ENCODE measurements at regions not wholly inside any gene's neighbourhood (a gene's known extent, or its start where the extent isn't known, plus 50 kb on each side); places are given as distances from the start of the nearest gene placed in this dataset.

DNA sequence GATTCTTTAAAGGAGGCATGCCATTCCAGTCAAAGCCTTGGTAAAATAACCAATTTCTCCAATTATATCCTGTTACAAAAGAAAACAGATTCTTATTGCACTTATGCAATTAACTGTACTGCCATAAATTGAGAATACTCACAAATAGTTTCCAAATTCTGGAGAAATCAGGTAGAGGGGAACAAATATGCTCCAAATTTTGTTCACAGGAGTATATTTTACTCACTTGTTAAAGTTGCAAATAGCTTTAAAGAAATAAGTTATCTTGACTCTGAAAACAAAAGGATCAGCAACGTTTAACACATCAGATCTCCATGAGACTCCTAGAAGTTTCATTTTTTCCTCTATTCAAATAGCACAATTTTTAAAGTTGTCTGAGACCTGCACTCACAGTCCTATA is 712.1 kb upstream of the ARRDC4 start:
- Histone ChIP-seq H3K4me3 (ENCODE audit: low read depth, low read length, poor library complexity, severe bottlenecking) (no peak overlapping the region), H2AFZ (ENCODE audit: low read length) (no peak overlapping the region), H3K4me2 (ENCODE audit: low read length) (no peak overlapping the region), H4K20me1 (ENCODE audit: insufficient read depth, low read length) (no peaks in the 10 kb centered on the region), H3K9me2 (ENCODE audit: insufficient read depth, low read length) (no peaks in the 10 kb centered on the region), H3K4me1 (ENCODE audit: insufficient read depth, low read length, poor library complexity, severe bottlenecking) (no peaks in the 10 kb centered on the region), H3K79me2 (ENCODE audit: insufficient read depth, low read depth, low read length) (no peaks in the 10 kb centered on the region), H3K36me3 (ENCODE audit: insufficient read depth, low read length) (no peaks in the 10 kb centered on the region), H3K27ac (ENCODE audit: low read depth, low read length, poor library complexity, severe bottlenecking) (no peak overlapping the region), H3K9me3 (ENCODE audit: low read length) (no peaks in the 10 kb centered on the region)
- no peak for TF ChIP-seq EZH2phosphoT487 (IDR thresholded peaks at IDR 0.05; ENCODE audit: borderline replicate concordance, low read depth, low read length)
- TF ChIP-seq, protein P1, sequence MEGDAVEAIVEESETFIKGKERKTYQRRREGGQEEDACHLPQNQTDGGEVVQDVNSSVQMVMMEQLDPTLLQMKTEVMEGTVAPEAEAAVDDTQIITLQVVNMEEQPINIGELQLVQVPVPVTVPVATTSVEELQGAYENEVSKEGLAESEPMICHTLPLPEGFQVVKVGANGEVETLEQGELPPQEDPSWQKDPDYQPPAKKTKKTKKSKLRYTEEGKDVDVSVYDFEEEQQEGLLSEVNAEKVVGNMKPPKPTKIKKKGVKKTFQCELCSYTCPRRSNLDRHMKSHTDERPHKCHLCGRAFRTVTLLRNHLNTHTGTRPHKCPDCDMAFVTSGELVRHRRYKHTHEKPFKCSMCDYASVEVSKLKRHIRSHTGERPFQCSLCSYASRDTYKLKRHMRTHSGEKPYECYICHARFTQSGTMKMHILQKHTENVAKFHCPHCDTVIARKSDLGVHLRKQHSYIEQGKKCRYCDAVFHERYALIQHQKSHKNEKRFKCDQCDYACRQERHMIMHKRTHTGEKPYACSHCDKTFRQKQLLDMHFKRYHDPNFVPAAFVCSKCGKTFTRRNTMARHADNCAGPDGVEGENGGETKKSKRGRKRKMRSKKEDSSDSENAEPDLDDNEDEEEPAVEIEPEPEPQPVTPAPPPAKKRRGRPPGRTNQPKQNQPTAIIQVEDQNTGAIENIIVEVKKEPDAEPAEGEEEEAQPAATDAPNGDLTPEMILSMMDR (conservative IDR thresholded peaks at IDR 0.05; ENCODE audit: low read length): no peak
- DNase-seq (ENCODE audit: low spot score): peak; percentile 8
- intact Hi-C loops (cut with micrococcal nuclease; ENCODE audit: unreplicated experiment): no loop called here
- POLR2A ChIA-PET: no interaction called here
- BruUV-seq (replicated peaks): no TSS peak
- CTCF ChIA-PET (ENCODE audit: unreplicated experiment): no interaction called here

DNA sequence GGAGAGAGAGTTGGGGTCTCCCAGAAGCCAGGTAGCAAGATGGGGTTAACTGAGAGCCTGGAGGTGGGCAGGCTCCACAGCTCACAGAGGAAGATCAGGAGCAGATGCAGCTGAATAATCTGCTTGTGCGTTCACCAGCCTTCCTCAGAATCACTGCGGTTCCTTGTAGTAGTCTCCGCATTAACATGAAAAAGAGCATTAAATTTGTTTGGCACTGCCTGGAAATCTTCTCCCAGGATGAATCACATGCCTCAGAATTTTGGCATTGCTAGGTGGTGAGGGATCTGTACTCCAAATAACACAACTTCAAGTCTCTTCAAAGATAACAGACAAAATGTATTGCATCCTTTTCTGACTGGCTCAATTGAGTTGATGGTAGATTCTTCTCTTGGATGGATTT is 700.6 kb upstream of the ARRDC4 start:
- intact Hi-C loops (cut with micrococcal nuclease; ENCODE audit: unreplicated experiment): no loop called here
- CTCF ChIA-PET (ENCODE audit: unreplicated experiment): no interaction called here

DNA sequence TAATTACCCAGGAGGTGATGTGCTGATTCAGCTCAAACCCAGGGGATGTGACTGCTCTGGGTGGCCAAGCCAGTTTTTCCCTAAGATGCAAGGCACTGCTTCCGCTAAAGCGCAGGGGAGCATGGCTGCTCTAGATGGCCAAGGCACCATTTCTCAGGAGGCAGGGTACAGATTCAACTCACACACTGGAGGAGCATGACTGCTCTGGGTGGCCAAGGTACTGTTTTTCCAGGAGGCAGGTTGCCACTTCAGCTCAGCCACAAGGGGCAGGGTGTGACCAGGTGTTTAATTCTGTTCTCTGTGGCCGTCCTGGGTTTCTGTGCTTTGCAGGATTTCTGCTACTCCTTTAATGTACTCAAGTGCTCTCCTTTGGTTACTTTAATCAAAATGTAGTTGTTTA is 659.3 kb upstream of the ARRDC4 start:
- Histone ChIP-seq H3K4me2 (ENCODE audit: low read length) (no peak overlapping the region), H4K20me1 (ENCODE audit: insufficient read depth, low read length) (no peaks in the 10 kb centered on the region), H3K4me3 (ENCODE audit: low read depth, low read length, poor library complexity, severe bottlenecking) (no peak overlapping the region), H2AFZ (ENCODE audit: low read length) (no peak overlapping the region), H3K9me3 (ENCODE audit: low read length) (no peaks in the 10 kb centered on the region), H3K79me2 (ENCODE audit: insufficient read depth, low read depth, low read length) (no peaks in the 10 kb centered on the region), H3K9me2 (ENCODE audit: insufficient read depth, low read length) (no peaks in the 10 kb centered on the region), H3K4me1 (ENCODE audit: insufficient read depth, low read length, poor library complexity, severe bottlenecking) (no peaks in the 10 kb centered on the region), H3K27ac (ENCODE audit: low read depth, low read length, poor library complexity, severe bottlenecking) (no peak overlapping the region), H3K36me3 (ENCODE audit: insufficient read depth, low read length) (no peaks in the 10 kb centered on the region)
- DNase-seq (ENCODE audit: low spot score): no peak
- ChIA-PET POLR2A (no interaction called here), CTCF (ENCODE audit: unreplicated experiment) (no interaction called here)
- TF ChIP-seq EZH2phosphoT487 (IDR thresholded peaks at IDR 0.05; ENCODE audit: borderline replicate concordance, low read depth, low read length): no peak
- TF ChIP-seq, protein P1 (conservative IDR thresholded peaks at IDR 0.05; ENCODE audit: low read length): no peak
- no TSS peak for BruUV-seq (replicated peaks)
- intact Hi-C loops (cut with micrococcal nuclease; ENCODE audit: unreplicated experiment): no loop called here

More for the DNA sequence above, 700.6 kb upstream of the ARRDC4 start:
- H3K79me2 ChIP-seq (ENCODE audit: insufficient read depth, low read depth, low read length): no peaks in the 10 kb centered on the region
- POLR2A ChIA-PET: no interaction called here
- TF ChIP-seq, protein P1 (conservative IDR thresholded peaks at IDR 0.05; ENCODE audit: low read length): no peak
- TF ChIP-seq EZH2phosphoT487 (IDR thresholded peaks at IDR 0.05; ENCODE audit: borderline replicate concordance, low read depth, low read length): no peak
- no peak overlapping the region for H3K27ac ChIP-seq (ENCODE audit: low read depth, low read length, poor library complexity, severe bottlenecking)
- H3K9me3 ChIP-seq (ENCODE audit: low read length): no peaks in the 10 kb centered on the region
- no peaks in the 10 kb centered on the region for H3K4me1 ChIP-seq (ENCODE audit: insufficient read depth, low read length, poor library complexity, severe bottlenecking)
- no TSS peak for BruUV-seq (replicated peaks)
- DNase-seq (ENCODE audit: low spot score): no peak
- no peak overlapping the region for H2AFZ ChIP-seq (ENCODE audit: low read length)
- no peaks in the 10 kb centered on the region for H4K20me1 ChIP-seq (ENCODE audit: insufficient read depth, low read length)
- no peak overlapping the region for H3K4me3 ChIP-seq (ENCODE audit: low read depth, low read length, poor library complexity, severe bottlenecking)
- H3K4me2 ChIP-seq (ENCODE audit: low read length): no peak overlapping the region
- no peaks in the 10 kb centered on the region for H3K9me2 ChIP-seq (ENCODE audit: insufficient read depth, low read length)
- no peaks in the 10 kb centered on the region for H3K36me3 ChIP-seq (ENCODE audit: insufficient read depth, low read length)
